ENCODE measurements at regions not wholly inside any gene's neighbourhood (a gene's known extent, or its start where the extent isn't known, plus 50 kb on each side); places are given as distances from the start of the nearest gene placed in this dataset.

GRCh38 chrX:36908801-36909675 is 99.1 kb upstream of the FAM47C start:
- Mint-ChIP-seq H3K9me3 (peaks cover 6% of the 10 kb centered on the region), H3K4me1 (peaks cover 8% of the 10 kb centered on the region)
- TF ChIP-seq, protein P1, sequence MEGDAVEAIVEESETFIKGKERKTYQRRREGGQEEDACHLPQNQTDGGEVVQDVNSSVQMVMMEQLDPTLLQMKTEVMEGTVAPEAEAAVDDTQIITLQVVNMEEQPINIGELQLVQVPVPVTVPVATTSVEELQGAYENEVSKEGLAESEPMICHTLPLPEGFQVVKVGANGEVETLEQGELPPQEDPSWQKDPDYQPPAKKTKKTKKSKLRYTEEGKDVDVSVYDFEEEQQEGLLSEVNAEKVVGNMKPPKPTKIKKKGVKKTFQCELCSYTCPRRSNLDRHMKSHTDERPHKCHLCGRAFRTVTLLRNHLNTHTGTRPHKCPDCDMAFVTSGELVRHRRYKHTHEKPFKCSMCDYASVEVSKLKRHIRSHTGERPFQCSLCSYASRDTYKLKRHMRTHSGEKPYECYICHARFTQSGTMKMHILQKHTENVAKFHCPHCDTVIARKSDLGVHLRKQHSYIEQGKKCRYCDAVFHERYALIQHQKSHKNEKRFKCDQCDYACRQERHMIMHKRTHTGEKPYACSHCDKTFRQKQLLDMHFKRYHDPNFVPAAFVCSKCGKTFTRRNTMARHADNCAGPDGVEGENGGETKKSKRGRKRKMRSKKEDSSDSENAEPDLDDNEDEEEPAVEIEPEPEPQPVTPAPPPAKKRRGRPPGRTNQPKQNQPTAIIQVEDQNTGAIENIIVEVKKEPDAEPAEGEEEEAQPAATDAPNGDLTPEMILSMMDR (IDR thresholded peaks at IDR 0.05; ENCODE audit: unreplicated experiment in 3 of 3) = peak; percentile 57 to 65 (median 57)

DNA sequence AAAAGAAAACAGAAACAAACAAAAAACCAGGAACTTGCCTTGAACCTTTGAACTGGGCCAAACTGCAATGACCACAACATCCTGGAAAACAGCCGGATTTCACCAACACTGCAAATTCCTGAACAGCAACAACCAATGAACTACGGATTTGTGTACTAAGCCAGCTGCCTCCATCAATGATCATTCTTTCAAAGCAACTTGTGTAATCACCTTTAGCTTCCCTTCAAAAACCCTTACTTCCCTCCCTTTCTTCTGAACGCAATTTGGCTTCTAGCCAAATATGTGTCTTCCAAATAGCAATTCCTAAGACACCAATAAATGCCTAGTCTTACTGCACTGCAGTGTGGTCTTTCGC is 98.5 kb upstream of the FAM47C start:
- peaks cover 2% of the 10 kb centered on the region for H3K9me3 Mint-ChIP-seq
- TF ChIP-seq, protein P1 (IDR thresholded peaks at IDR 0.05; ENCODE audit: unreplicated experiment in 3 of 3) = no peak
- no peak overlapping the region for H3K4me3 Mint-ChIP-seq
- H3K27me3 Mint-ChIP-seq (ENCODE audit: low read depth) = no peaks in the 10 kb centered on the region
- H3K27ac Mint-ChIP-seq = peak overlapping the region in 2 of 3 experiments; percentile 25 to 40
- H3K36me3 Mint-ChIP-seq (ENCODE audit: low read depth) = no peaks in the 10 kb centered on the region
- peaks cover 8% of the 10 kb centered on the region for H3K4me1 Mint-ChIP-seq

More at GRCh38 chrX:36908801-36909675, 99.1 kb upstream of the FAM47C start:
- Mint-ChIP-seq H3K4me3 (no peak overlapping the region), H3K27me3 (ENCODE audit: low read depth) (no peaks in the 10 kb centered on the region), H3K27ac (peak overlapping the region in 1 of 3 experiments; percentile 25), H3K36me3 (ENCODE audit: low read depth) (no peaks in the 10 kb centered on the region)

- H3K4me3 Mint-ChIP-seq = no peak overlapping the region
- H3K27ac Mint-ChIP-seq = no peak overlapping the region
- TF ChIP-seq, protein P1 (IDR thresholded peaks at IDR 0.05; ENCODE audit: unreplicated experiment in 3 of 3) = no peak
- H3K36me3 Mint-ChIP-seq (ENCODE audit: low read depth) = no peaks in the 10 kb centered on the region
- H3K4me1 Mint-ChIP-seq = peaks cover 8% of the 10 kb centered on the region
- no peaks in the 10 kb centered on the region for H3K9me3 Mint-ChIP-seq
- no peaks in the 10 kb centered on the region for H3K27me3 Mint-ChIP-seq (ENCODE audit: low read depth)
Measured at GRCh38 chrX:36913551-36913950, 94.6 kb upstream of the FAM47C start.

GRCh38 chrX:36916941-36917340 is 91.2 kb upstream of the FAM47C start:
- Mint-ChIP-seq H3K4me1 (no peaks in the 10 kb centered on the region), H3K27me3 (ENCODE audit: low read depth) (no peaks in the 10 kb centered on the region), H3K4me3 (no peak overlapping the region), H3K27ac (no peak overlapping the region), H3K36me3 (ENCODE audit: low read depth) (no peaks in the 10 kb centered on the region), H3K9me3 (no peaks in the 10 kb centered on the region)
- TF ChIP-seq, protein P1 (IDR thresholded peaks at IDR 0.05; ENCODE audit: unreplicated experiment in 3 of 3) = no peak

DNA sequence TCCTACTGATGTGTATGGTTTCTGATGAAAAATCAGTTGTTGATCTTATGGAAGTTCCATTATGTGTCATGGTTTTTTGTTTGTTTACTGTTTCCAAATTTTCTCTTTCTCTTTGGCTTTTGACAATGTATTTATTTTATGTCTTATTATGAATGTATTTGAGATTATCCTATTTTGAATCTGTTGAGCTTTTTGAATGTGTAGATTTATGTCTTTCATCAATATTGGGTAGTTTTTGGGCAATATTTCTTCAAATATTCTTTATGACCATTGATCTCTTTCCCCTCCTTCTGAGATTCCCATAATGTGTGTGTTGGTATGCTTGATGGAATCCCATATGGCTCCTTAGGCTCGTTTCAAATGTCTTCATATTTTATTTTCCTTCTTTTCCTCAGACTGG is 80.5 kb upstream of the FAM47C start:
- Mint-ChIP-seq H3K27ac (no peak overlapping the region), H3K27me3 (ENCODE audit: low read depth) (no peaks in the 10 kb centered on the region), H3K4me3 (no peak overlapping the region)

More for the DNA sequence above, 80.5 kb upstream of the FAM47C start:
- Mint-ChIP-seq H3K36me3 (ENCODE audit: low read depth) (no peaks in the 10 kb centered on the region), H3K9me3 (peaks cover 21% of the 10 kb centered on the region), H3K4me1 (no peaks in the 10 kb centered on the region)
- TF ChIP-seq, protein P1 (IDR thresholded peaks at IDR 0.05; ENCODE audit: unreplicated experiment in 3 of 3) = no peak

Data from nephron (organoid).